Suprapubic skin (tissue), 4 donors: ENCODE measurements at regions not wholly inside any gene's neighbourhood (a gene's known extent, or its start where the extent isn't known, plus 50 kb on each side); places are given as distances from the start of the nearest gene placed in this dataset.

ENCODE experiments used
- DNase-seq, 2 donors: peaks; one replicate each; pipeline ENCODE4 v3.0.0-alpha.2; 2019; ENCODE audit warnings: low spot score in 2 of 2
- H3K27ac ChIP-seq: fragments of 200-600 bp; sonication (generic); one replicate; pipeline ENCODE4 v1.5.1; 2019
- H3K27me3 ChIP-seq: fragments of 200-600 bp; sonication (generic); one replicate; pipeline ENCODE4 v1.5.1; 2019
- H3K36me3 ChIP-seq: fragments of 200-600 bp; sonication (generic); one replicate; pipeline ENCODE4 v1.5.1; 2019
- H3K4me1 ChIP-seq: fragments of 200-600 bp; sonication (generic); one replicate; pipeline ENCODE4 v1.5.1; 2019
- H3K4me3 ChIP-seq: fragments of 200-600 bp; sonication (generic); one replicate; pipeline ENCODE4 v1.5.1; 2019; ENCODE audit warnings: mild to moderate bottlenecking
- H3K9me3 ChIP-seq: fragments of 200-600 bp; sonication (generic); one replicate; pipeline ENCODE4 v1.5.1; 2019
- EP300 ChIP-seq: sonication (generic); formaldehyde crosslinking; IDR thresholded peaks from one replicate; pipeline ENCODE4 v1.6.1; 2017; ENCODE audit warnings: antibody characterized with exemption
- POLR2A ChIP-seq, 2 donors: fragments of 450-650 bp; IDR thresholded peaks; one replicate each; pipeline ENCODE4 v1.6.1; 2017; ENCODE audit warnings: antibody characterized with exemption in 2 of 2, mild to moderate bottlenecking in 2 of 2, moderate library complexity in 2 of 2
- POLR2AphosphoS5 ChIP-seq, 3 donors: sonication (generic); formaldehyde crosslinking; IDR thresholded peaks; one replicate each; pipeline ENCODE4 v1.6.1; 2017; ENCODE audit warnings: antibody characterized with exemption in 3 of 3
- WGBS: methylation state at CpG from one replicate; pipeline ENCODE4 v1.1.5; 2018; 5-methylcytosine and 5-hydroxymethylcytosine counted together
- TF ChIP-seq, protein P1 (sequence below), 2 donors: fragments of 200-600 bp in 1 of 2; fragments of 450-650 bp in 1 of 2; sonication (generic) in 1 of 2; IDR thresholded peaks; one replicate each; pipeline ENCODE4 v1.5.1; 2016 to 2019; ENCODE audit warnings: antibody characterized with exemption in 2 of 2, mild to moderate bottlenecking in 1 of 2, moderate library complexity in 1 of 2

DNA sequence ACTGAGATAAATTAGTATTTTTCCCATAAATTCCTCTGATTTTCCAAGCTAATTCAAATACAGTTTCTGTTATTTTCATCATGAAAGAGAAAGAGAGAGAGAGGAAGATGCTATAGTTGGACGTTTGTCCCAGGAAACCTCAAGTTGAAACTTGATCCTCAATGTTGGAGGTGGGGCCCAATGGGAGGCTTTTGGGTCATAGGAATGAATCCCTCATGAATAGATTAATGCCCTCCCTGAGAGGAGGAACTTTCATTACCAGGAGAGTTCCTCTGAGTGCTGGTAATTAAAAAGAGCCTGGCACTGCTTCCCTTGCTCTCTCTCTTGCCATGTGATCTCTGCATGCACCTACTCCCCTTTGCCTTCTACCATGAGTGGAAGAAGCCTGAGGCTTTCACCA, 189.9 kb upstream of the SMC2 start:
- H3K4me3 ChIP-seq: no peak overlapping the region
- no peaks in the 10 kb centered on the region for H3K27me3 ChIP-seq
- H3K9me3 ChIP-seq: no peaks in the 10 kb centered on the region
- no peak for TF ChIP-seq EP300
- no peak for TF ChIP-seq POLR2AphosphoS5 (IDR thresholded peaks at IDR 0.05)
- no peak for TF ChIP-seq POLR2A (IDR thresholded peaks at IDR 0.05)
- TF ChIP-seq, protein P1, sequence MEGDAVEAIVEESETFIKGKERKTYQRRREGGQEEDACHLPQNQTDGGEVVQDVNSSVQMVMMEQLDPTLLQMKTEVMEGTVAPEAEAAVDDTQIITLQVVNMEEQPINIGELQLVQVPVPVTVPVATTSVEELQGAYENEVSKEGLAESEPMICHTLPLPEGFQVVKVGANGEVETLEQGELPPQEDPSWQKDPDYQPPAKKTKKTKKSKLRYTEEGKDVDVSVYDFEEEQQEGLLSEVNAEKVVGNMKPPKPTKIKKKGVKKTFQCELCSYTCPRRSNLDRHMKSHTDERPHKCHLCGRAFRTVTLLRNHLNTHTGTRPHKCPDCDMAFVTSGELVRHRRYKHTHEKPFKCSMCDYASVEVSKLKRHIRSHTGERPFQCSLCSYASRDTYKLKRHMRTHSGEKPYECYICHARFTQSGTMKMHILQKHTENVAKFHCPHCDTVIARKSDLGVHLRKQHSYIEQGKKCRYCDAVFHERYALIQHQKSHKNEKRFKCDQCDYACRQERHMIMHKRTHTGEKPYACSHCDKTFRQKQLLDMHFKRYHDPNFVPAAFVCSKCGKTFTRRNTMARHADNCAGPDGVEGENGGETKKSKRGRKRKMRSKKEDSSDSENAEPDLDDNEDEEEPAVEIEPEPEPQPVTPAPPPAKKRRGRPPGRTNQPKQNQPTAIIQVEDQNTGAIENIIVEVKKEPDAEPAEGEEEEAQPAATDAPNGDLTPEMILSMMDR (IDR thresholded peaks at IDR 0.05): no peak
- no peak for DNase-seq
- no peaks in the 10 kb centered on the region for H3K4me1 ChIP-seq
- 0% methylated on average over 1 of the region's 1 CpG for WGBS
- no peak overlapping the region for H3K27ac ChIP-seq
- H3K36me3 ChIP-seq: no peaks in the 10 kb centered on the region

DNA sequence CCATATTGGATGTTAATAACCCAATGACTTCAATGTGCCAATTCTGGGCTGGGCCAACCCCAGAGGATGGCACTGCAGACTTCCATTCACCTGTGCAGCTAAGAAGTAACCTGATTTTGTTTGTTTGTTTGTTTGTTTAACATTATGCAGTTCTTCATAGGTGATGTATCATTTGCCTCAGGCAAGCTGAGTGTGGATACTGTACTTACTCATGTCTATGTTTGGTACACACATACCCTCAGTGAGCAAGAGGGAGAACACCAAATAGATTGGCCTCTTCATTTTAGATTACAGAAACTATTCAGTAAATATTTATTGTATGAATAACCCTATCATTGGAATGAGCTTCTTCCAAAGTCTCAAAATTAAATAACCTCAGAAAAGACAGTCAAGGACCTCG, 180.2 kb upstream of the SMC2 start:
- TF ChIP-seq POLR2AphosphoS5 (IDR thresholded peaks at IDR 0.05): no peak
- TF ChIP-seq, protein P1 (IDR thresholded peaks at IDR 0.05): no peak
- TF ChIP-seq POLR2A (IDR thresholded peaks at IDR 0.05): no peak
- WGBS: 56% methylated on average over 1 of the region's 1 CpG
- no peaks in the 10 kb centered on the region for H3K36me3 ChIP-seq
- no peaks in the 10 kb centered on the region for H3K27me3 ChIP-seq
- no peaks in the 10 kb centered on the region for H3K9me3 ChIP-seq
- H3K27ac ChIP-seq: no peak overlapping the region
- no peaks in the 10 kb centered on the region for H3K4me1 ChIP-seq
- no peak for DNase-seq
- H3K4me3 ChIP-seq: no peak overlapping the region

DNA sequence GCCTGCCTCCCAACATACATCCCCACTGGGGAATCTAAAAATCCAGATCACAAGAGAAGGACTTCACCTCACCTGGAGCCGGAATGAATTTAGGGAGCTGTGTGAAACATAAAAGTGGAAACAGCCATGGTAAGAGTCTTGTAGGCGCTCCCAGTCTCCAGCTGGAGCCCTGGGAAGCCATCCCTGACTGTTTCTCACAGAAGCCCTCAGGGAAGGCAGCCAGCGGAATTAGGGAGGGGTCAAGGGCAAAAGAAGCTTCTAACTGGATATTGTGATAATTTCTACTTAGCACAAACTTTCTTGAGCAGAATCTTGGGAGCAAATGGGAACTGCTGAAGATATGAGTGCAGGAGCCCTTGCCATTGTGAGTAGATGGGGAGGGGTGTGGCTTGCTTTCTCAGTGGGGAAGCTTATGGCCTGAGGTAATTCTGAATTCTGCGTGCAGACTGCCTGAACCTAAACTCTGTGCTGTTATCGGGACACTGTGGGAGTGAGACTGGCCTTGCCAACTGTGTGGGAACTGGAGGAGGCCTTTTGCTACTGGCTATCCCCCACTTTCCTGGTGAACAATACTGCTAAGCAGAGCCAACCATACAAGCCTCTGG, 174.4 kb upstream of the SMC2 start:
- TF ChIP-seq, protein P1 (IDR thresholded peaks at IDR 0.05): no peak
- TF ChIP-seq POLR2A (IDR thresholded peaks at IDR 0.05) (no peak), EP300 (no peak), POLR2AphosphoS5 (IDR thresholded peaks at IDR 0.05) (no peak)
- H3K4me3 ChIP-seq: no peak overlapping the region
- 80% methylated on average over 3 of the region's 5 CpGs for WGBS

DNA sequence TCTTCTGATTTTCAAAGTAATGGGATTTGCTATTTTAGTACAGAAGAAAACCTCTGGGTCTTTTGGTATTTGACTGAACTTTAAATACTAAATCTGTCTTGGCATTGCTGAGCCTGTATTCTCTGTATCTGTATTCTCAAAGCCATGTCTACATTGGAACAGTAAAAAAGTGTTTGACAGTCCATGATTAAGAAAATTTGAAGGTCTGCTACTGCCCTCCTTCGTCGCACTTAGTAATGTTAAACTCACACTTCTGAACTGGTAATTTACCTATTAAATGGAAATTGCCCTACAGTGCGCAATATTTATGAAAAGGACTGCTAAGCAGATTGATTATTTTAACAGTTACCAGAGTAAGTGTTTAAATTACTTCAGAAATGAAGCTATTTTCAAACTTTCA, 165.7 kb upstream of the SMC2 start:
- no peak for TF ChIP-seq POLR2A (IDR thresholded peaks at IDR 0.05)
- TF ChIP-seq, protein P1 (IDR thresholded peaks at IDR 0.05): no peak
- no peak for TF ChIP-seq POLR2AphosphoS5 (IDR thresholded peaks at IDR 0.05)
- no peak for TF ChIP-seq EP300
- H3K4me3 ChIP-seq: no peak overlapping the region
- H3K36me3 ChIP-seq: no peaks in the 10 kb centered on the region
- no peak for DNase-seq
- WGBS: 69% methylated on average over 3 of the region's 3 CpGs
- no peaks in the 10 kb centered on the region for H3K4me1 ChIP-seq
- H3K27ac ChIP-seq: no peak overlapping the region
- H3K27me3 ChIP-seq: no peaks in the 10 kb centered on the region
- H3K9me3 ChIP-seq: no peaks in the 10 kb centered on the region

More for the DNA sequence above, 174.4 kb upstream of the SMC2 start:
- peak in 1 of 2 donors; percentile 58 for DNase-seq
- no peaks in the 10 kb centered on the region for H3K4me1 ChIP-seq
- H3K27ac ChIP-seq: no peak overlapping the region
- no peaks in the 10 kb centered on the region for H3K36me3 ChIP-seq
- H3K9me3 ChIP-seq: no peaks in the 10 kb centered on the region
- no peaks in the 10 kb centered on the region for H3K27me3 ChIP-seq

DNA sequence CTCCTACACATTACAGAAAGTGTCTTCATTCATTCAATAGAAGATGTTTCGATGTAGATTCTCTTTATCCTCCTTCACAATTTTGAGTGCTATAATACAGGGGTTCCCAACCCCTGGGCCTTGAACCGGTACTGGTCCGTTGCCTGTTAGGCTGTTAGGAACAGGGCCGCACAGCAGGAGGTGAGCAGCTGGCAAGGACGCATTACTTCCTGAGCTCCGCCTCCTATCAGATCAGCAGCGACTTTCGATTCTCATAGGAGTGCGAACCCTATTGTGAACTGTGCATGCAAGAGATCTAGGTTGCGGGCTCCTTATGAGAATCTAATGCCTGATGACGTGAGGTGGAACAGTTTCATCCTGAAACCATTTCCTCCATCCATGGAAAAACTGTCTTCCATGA, 153.0 kb upstream of the SMC2 start:
- no peaks in the 10 kb centered on the region for H3K9me3 ChIP-seq
- no peak for TF ChIP-seq POLR2AphosphoS5 (IDR thresholded peaks at IDR 0.05)
- no peak for TF ChIP-seq EP300
- TF ChIP-seq, protein P1 (IDR thresholded peaks at IDR 0.05): no peak
- no peak for TF ChIP-seq POLR2A (IDR thresholded peaks at IDR 0.05)
- no peaks in the 10 kb centered on the region for H3K4me1 ChIP-seq
- no peak overlapping the region for H3K4me3 ChIP-seq
- no peaks in the 10 kb centered on the region for H3K36me3 ChIP-seq
- no peak overlapping the region for H3K27ac ChIP-seq
- DNase-seq: no peak
- WGBS: 84% methylated on average over 11 of the region's 11 CpGs
- no peaks in the 10 kb centered on the region for H3K27me3 ChIP-seq
